HG02852 (cell line): ENCODE measurements at regions not wholly inside any gene's neighbourhood (a gene's known extent, or its start where the extent isn't known, plus 50 kb on each side); places are given as distances from the start of the nearest gene placed in this dataset.

Experiments used
- ATAC-seq: cut with Tn5 transposase; IDR thresholded peaks from one replicate; pipeline ENCODE4 v1.9.1; 2021; ENCODE audit warnings: mild to moderate bottlenecking, moderate library complexity; ENCODE audit not compliant: unreplicated experiment

DNA sequence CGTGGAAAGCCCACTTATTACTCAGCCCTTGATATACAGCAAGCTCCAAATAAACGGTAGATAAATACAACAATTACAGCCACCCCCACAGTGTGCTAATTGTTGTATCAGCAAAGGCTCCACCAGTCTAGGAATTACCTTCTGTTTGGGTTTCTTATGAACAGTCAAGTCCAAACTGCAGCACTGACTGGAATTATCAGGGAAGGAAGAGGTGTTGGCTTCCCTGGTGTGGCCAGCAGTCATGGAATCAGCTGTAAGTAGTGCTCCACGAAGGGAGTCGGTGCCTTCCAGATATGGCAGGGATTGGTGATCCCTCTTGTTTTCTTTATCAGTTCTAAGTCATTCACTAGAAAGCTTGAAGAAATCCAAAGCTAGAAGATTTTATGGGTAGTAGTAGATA, 209.1 kb downstream of the SNX19 start:
- ATAC-seq, result no peak

DNA sequence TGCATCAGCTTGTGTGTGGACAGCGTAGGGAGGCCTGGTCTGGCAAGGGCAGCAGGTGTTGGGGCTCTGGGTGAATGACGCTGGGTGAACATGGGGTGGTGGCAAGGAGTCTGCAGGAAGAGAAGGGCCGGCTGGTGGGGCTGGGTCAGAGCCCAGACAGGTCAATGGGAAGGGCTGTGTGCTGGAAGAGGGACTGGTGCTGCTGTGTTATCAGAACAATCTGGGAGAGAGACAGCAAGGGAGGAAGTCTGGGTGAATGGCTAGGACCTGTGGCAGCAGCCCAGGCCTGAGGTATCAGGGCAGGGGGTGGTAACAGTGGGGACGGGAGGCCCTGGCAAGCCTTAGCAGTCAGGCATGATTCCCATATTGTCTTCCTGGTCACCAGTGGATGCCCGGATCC, 206.7 kb downstream of the SNX19 start:
- no peak for ATAC-seq

DNA sequence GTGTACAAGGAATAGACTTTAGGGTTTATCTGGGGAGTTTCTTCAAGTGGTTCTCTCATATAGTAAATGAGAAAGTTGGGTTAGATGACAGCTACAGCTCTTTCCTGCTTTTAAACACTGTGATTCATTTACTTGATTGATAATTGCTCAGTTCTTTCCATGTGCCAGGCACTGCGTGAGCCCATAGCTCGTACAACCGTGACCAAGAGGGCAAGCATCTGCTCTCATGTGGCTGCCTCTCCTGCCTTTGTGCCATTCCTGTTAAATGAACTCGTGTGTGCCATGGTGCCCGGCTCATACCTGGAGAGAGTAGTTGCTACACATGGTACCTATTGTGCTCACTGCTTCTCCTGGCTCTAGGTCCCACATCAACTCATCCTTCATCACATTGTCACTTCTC, 206.3 kb downstream of the SNX19 start:
- ATAC-seq, result no peak

DNA sequence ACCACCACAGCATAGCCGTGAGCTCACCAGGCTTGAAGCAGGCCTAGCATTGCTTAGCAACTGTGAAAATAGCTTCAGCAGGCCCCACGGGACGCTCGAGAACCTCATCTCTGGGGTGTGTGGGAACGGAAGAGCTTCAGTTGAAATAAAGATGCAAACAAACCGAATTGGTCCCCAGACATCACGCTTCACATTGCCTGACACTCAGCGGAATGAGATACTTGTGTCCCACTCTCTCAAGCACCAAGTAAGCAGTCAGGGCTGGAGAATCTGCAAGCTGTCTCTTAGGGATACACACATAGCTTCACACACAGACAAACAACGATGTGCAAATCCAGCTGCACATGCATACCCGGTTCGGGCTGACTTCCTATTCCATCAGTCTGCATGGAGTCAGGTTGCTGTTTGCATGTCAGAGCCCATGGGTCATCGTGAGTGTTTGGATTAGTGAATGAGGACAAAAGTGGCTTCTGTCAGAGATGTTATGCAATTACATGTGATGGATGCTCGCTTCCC, 205.7 kb downstream of the SNX19 start:
- no peak for ATAC-seq

DNA sequence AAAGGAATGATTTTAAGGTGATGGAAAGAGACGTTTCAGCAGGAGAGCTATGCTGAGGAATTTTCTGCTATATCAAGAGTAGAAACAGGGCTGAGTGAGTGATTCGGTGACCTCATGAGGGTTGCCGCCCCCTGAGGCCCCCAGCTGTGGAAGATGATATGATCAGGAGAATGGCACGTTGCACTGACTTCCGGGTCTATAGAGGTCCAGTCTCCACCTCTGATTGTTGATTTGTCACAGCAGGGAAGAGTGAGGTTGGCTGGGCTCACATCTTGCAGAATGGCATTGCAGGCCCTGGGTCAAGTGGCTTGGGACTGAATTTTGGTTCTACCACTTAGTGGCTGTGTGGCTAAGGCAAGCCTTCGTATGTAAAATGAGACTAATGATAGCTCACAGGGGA, 205.1 kb downstream of the SNX19 start:
- no peak for ATAC-seq

DNA sequence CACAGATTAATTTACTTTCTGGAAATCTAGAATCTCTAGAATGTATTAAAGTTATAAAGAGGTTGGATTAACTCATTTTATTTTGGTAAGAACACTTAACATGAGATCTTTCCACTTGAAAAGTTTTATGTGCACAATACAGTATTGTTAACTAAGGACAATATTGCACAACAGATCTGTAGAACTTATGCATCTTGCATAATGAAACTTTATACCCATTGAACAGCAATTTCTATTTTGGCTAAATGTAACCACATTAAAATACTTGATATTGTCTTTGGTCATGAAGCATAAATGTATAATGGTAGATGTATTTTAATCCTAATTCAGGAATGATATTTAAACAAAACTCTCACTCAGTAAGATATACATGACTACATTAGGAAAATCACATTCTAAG, 203.8 kb downstream of the SNX19 start:
- no peak for ATAC-seq

DNA sequence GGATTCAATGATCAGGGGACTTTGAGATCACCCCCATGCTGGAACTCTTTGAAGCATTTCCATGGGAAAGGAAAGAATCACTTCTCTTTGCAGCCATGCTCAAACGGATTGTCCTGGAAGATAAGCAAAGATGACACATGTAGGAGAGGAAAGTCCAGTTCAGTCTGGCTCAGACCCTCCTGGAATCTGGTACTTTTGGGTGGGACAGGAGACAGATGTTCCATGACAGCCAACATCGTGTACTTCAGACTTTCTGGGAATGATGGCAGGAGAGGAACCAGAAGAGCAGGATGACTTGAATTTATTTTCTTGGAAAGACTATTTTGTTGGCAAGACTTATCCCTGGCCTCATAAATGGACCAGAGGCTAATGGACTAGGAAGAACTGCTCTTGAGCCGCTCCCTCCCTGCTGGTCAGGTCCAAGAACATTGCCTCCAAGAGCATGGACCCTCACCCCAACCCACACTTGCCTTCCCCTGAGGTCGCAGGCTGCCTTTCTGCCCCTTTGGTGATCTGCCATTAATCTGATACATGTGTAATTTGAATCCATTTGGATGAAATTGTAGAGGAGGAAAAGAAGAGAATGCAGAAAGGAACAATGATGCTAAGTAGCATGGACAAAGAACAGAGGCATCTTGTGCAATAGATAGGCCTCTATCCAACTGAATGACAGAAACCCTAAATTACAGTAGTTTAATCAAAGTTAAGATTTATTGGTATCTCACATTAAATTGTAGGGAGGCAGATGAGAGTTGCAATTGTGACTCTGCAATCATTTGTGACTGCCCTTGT, 201.0 kb downstream of the SNX19 start:
- no peak for ATAC-seq

DNA sequence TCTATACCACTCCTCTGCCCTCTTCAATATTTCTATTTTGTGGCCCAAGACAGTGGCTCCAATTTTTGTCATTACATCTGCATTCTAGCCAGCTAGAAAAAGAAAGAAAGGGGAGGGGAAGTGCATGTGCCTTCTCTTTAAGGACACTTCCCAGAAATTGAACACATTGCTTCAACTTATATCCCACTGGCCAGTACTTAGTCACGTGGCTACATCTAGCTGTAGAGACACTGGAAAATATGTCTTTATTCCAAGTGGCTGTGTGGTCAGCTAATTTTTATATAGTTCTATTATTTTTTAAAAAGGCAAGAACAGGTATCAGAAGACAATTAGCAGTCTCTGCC, 200.4 kb downstream of the SNX19 start:
- no peak for ATAC-seq

DNA sequence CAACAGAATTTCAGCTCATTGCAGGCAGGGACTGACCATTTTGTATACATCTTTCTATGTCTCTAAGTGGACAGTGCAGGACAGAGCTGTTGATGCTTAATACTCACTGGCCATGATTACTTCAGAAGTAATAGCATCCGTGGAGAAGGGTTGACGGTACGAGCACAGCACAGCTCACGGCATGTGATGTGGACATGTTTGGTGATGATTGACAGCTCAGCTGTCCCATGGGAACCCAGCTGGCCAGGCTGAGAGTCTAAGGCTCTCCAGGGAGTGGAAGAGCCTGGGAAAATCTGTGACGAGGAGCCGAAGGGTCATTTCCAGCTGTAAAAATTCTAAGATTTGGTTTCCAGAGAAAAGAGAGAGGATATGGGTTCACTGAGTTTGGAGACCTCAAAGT, 198.2 kb downstream of the SNX19 start:
- no peak for ATAC-seq

DNA sequence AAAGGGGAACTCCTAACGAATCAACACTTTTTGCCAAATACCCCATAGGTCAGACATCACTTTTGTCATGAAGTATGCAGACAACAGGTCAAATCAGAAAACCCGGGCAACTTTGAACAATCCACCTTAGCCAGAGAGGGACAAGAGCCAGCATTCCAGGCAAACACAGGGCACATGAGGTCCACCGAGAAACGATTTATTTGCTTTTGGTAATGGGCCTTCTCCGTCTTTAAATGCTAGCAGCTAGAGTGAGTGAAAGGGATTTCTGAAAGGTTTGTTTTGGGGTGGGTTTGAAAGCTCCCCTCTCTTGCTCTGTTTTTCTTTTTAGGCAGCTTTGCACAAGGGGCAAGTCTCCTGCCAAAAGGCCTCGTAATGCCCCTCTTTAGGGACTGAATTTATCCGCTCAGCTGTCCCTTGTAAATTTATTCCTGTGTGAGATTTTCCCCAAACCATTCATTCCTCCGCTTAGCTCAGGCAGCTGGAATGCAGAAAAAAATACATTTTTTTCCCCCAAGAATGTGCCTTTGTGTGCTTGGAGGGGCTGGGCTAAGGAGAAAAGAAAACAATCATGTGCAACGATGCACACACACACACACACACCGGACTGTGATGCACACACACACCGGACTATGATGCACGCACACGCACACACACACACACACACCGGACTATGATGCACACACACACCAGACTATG, 196.9 kb downstream of the SNX19 start:
- no peak for ATAC-seq

DNA sequence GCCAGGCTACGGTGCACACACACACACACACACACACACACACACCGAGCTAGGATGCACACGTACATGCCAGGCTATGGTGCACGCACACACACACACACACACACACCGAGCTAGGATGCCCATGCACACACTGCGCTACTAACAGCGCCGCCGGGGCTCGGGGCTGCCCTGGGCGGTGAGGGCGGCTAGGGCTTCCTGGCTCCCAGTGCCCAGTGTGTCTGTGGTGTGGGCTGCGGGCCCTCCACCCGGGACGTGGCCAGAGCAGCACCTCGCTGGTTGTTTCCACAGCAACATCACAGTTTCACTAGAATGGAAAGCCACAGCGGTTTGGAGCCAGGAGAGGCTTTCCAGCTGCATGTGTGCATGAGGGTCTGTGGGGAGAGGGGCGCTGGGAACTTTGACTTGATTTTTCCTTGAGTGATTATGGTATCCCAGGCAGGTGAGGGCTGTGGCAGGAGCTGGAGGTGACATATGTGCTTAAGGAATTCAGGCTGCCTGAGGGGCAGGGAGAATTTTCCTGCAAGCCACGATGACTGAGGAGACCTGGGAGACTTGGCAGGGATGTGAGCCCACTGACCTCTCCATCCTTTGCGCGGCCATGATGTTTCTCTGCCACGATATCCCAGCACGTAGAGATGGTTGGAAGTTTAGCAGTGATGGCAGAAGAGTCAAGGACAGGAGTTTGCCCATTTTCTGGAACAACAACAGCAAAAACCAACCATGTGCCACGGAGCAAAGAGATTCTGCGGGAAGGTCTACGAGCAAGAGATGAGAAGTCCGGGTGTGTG, 195.9 kb downstream of the SNX19 start:
- ATAC-seq, result no peak

DNA sequence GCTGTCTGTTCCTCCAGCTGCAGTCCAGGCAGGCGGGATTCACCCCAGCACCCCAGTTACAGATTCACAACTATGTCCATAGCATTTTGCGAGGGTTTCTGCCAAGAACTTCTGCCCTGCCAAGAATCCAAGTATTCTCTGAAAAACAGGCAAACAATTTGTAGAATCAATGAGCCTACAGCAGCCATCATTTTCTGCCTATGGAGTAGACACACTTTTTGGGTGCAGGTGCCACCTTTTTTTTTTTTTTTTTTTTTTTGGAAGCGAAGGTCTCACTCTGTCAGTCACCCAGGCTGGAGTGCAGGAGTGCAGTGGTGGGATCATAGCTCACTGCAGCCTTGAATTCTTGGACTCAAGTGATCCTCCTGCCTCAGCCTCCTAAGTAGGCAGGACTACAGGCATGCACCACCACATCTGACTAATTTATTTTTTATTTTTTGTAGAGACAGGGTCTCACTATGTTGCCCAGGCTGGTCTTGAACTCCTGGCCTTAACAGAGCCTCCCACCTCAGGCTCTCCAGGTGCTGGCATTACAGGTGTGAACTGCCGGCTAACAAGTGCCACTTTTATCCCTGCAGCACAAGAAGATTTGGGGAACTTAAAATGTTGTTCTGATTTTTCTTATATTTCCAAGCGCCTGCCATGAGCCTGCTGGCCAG, 195.1 kb downstream of the SNX19 start:
- ATAC-seq, result no peak

DNA sequence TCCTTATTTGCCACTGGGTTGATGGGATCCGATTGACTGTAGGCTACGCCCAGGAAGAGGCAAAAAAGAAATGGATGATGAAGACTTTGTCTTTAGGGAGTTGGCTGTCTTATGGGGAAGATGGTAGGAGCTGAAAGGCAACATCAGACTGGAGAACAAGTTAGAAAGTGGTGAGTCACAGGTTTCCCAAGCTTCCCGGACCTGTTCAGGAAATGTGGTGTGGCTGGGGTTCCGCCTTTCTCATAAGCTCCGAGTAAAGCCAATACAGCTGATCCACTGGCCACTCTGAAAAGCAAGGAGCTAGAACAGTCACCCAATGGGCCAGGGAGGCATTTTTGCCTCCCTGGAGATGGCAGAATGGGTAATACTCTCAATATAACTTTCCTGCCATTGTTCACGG, 194.5 kb downstream of the SNX19 start:
- ATAC-seq, result no peak

DNA sequence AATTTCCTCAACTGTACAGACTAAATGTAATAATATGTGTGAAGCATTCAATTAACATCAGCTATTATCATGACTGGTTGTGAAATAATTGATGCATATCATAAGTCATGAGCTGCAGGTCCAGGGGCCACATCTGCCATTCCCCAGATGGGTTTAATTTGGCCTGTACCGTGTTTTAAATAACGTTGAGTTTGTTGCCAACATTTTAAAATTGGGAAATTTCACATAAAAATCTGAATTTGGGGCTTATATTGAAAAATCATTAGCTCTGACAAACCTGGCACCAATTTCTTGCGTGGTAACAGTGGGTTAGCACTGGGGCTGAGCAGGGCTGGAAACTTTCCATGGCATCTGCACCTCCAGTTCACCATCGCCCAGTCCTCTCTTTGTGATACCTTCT, 193.9 kb downstream of the SNX19 start:
- ATAC-seq, result no peak

DNA sequence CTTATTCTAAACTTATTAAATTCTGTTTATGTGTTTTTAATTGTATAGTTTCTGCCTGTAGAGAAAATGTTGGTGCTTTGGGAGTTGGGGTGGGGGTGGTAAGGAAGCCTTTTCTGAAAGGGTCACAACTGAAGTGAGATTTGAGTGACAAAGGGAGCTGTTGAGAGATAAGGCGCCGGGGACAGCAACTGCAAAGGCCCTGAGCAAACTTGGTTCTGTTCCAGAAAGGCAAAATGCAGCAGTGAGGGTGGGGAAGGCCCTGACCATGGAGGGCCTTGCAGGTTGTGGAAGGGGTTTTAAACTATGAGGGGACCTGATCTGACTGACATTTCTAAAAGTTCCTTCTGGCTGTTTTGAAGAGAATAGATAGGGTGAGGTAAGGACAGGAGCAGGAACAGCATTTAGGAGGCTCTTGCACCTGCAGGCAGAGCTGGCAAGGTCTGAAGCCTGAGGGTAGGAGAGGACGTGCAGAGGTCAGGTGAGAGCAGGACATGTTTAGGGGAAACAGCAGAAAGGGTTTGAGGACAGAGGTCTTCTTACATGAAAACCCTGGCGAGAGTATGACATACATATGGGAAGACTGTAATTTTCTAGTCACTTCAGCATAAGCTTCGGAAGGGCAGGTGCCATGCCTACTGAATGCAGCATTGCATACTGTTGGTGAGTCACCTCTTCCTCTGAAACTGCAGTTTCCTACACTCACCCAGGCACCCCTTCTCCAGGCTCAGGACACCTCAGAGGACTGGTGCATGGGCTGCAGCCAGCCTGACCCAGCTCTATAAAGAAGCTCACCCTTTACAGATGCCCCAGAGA, 190.7 kb downstream of the SNX19 start:
- no peak for ATAC-seq

DNA sequence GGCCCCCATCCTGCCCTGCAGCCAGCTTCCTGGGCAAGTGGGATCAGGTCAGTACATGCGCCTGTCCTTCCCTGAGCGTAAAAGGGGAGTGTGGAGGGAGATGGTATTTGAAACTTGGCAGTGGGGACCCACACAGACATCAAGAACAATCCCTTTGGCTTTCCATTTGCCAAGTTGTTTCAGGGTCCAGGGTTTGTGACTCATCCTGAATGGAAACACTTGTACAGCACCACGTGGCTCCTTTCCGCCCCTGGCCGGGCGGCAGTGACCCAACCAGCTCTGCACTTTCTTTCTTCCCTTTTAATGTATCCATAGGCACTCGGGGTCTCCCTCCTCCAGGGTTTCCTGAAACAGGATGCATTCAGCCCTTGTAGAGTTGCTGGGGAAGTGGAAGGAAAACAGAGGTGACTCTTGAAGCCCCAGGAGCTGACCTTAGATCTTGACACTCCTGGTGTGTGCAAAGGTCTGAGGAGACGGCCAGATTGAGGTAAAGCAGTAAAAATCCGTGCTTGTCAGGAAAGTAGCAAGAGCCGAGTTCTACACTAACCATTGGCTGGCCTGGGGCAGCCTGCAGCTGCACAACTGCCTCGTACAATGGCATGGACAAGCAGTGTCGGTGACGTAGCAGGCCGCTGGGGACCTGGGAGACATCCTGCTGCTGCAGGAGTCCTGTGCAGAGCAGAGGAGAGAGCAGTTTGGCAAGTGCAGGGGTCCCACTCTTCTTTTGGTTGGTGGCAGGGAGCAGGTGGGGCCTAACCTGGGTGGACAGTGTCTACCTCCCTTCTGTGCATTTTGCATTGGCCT, 189.8 kb downstream of the SNX19 start:
- no peak for ATAC-seq

DNA sequence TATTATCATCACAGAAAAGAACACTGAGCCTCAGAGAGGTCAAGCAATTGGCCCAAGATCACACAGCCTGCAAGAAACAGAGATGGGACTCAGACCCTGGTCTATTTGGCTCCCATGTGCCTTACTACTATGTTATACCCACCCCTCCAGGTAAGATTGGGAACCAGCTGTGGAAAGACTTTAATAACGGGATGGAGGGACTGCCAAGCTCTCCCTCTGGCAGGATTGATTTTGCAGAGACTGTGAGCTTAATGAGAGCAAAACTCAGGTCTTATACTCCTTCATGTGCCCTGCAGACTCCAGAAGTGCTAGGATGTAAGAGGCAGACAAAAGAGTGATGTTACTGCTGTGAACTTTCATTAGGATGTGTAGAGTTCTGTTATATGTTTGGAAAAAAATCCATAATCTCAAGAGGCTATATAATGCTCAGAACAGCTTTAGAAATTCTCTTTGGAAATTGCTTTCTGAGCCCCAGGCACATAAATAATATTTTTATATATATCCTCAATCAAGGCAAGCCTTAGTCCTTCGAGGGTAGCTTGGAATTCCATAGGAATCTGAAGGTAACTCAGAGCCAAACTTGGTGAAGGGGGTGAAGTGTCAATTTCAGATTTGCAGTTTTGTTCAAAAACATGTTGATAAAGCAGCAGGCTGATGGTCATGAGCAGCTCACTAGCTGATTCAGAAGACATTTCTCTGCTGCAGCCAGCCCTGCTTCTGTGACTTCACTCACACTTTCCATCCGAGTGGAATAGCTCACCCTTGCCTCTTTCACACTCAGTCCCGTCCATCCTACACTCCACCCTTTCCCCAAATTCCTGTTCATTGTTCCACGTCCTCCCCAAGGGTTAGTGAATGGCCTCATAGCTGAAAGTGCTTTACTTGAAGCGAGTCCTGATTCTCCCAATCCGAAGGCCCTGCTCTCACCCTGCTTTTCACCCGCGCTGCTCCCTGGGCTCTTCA, 188.8 kb downstream of the SNX19 start:
- no peak for ATAC-seq
